ENCODE measurements at regions not wholly inside any gene's neighbourhood (a gene's known extent, or its start where the extent isn't known, plus 50 kb on each side); places are given as distances from the start of the nearest gene placed in this dataset.

DNA sequence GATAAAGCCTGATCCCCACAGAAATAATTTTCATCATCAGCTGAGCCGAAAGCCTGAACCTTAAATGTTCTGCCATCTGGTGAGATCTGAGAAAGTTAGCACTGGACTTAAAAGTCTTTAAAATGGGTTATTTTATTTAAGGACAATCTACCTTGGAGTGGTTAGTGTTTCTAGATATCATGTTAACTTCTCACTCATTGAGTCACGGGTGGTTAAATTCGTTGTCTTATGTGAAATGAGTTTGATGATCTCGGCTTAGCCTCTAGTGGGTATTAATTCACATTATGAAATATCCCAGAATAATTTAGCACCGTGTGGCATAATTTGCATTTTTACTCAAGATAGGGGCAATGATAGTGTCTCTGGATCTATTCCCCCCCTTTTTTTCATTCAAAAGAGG, 117.4 kb upstream of the ZNF536 start:
- BruUV-seq (replicated peaks) = no TSS peak
- no peak for DNase-seq (ENCODE audit: extremely low read depth in 1 of 4, low spot score in 3 of 4)
- no peak overlapping the region for H2AFZ ChIP-seq (ENCODE audit: low read depth, low read length)
- H3K27ac ChIP-seq (ENCODE audit: extremely low read depth, low read depth, low read length) = no peak overlapping the region
- no peaks in the 10 kb centered on the region for H4K20me1 ChIP-seq (replicated peaks; ENCODE audit: control insufficient read depth, insufficient read depth, low read length)
- POLR2A ChIA-PET = no interaction called here
- no peaks in the 10 kb centered on the region for H3K36me3 ChIP-seq (ENCODE audit: control insufficient read depth, insufficient read depth, low read length)
- no peaks in the 10 kb centered on the region for H3K4me1 ChIP-seq (replicated peaks in 1 of 2; ENCODE audit: control insufficient read depth in 2 of 2, insufficient read depth in 2 of 2, low read length in 2 of 2)
- H3K9ac ChIP-seq (ENCODE audit: insufficient read depth in 1 of 2, low read depth in 2 of 2, low read length in 2 of 2) = no peak overlapping the region
- FAIRE-seq = no peak
- no peaks in the 10 kb centered on the region for H3K79me2 ChIP-seq (ENCODE audit: control insufficient read depth, insufficient read depth, low read length)
- no peak overlapping the region for H3K4me3 ChIP-seq
- intact Hi-C loops (cut with micrococcal nuclease) (no loop called here), in situ Hi-C loops (cut with MboI) (no loop called here)
- CTCF ChIA-PET (ENCODE audit: low intra/inter-chr PET ratio) = no interaction called here
- TF ChIP-seq CBX2 (IDR thresholded peaks at IDR 0.05; ENCODE audit: insufficient read depth, low read length, poor library complexity, severe bottlenecking) (peak; percentile 70), ZC3H4 (CRISPR knock-in tag; IDR thresholded peaks at IDR 0.05; ENCODE audit: borderline replicate concordance) (no peak)
- no peaks in the 10 kb centered on the region for H3K9me1 ChIP-seq (ENCODE audit: control insufficient read depth, insufficient read depth, low read length)
- H3K4me2 ChIP-seq (ENCODE audit: insufficient read depth, low read length) = no peak overlapping the region
- under 1% methylated on average over 5 of the region's 5 CpGs for WGBS (ENCODE audit: insufficient coverage, low coverage, missing lambda C conversion rate)
- ATAC-seq = no peak
- H3K27me3 ChIP-seq (ENCODE audit: control insufficient read depth in 2 of 2, insufficient read depth in 2 of 2, low read length in 2 of 2) = peaks cover 26 to 30% of the 10 kb centered on the region in 2 experiments; a peak in 4 of 5 replicates
- no peaks in the 10 kb centered on the region for H3K9me3 ChIP-seq (replicated peaks; ENCODE audit: control insufficient read depth, insufficient read depth, low read depth, low read length)

- intact Hi-C loops (cut with micrococcal nuclease) = no loop called here
- H3K9me3 ChIP-seq (replicated peaks; ENCODE audit: control insufficient read depth, insufficient read depth, low read depth, low read length) = no peaks in the 10 kb centered on the region
- POLR2A ChIA-PET = no interaction called here
- H3K9me1 ChIP-seq (ENCODE audit: control insufficient read depth, insufficient read depth, low read length) = no peaks in the 10 kb centered on the region
- peaks cover 30 to 35% of the 10 kb centered on the region in 2 experiments; a peak in 4 of 5 replicates for H3K27me3 ChIP-seq (ENCODE audit: control insufficient read depth in 2 of 2, insufficient read depth in 2 of 2, low read length in 2 of 2)
- H3K9ac ChIP-seq (ENCODE audit: insufficient read depth in 1 of 2, low read depth in 2 of 2, low read length in 2 of 2) = no peak overlapping the region
- CTCF ChIA-PET (ENCODE audit: low intra/inter-chr PET ratio) = no interaction called here
- H3K4me2 ChIP-seq (ENCODE audit: insufficient read depth, low read length) = no peak overlapping the region
- no peaks in the 10 kb centered on the region for H3K79me2 ChIP-seq (ENCODE audit: control insufficient read depth, insufficient read depth, low read length)
- H4K20me1 ChIP-seq (replicated peaks; ENCODE audit: control insufficient read depth, insufficient read depth, low read length) = no peaks in the 10 kb centered on the region
- no peak overlapping the region for H3K4me3 ChIP-seq
- no TSS peak for BruUV-seq (replicated peaks)
- ATAC-seq = no peak
- H3K27ac ChIP-seq (ENCODE audit: extremely low read depth, low read depth, low read length) = no peak overlapping the region
- no peaks in the 10 kb centered on the region for H3K4me1 ChIP-seq (replicated peaks in 1 of 2; ENCODE audit: control insufficient read depth in 2 of 2, insufficient read depth in 2 of 2, low read length in 2 of 2)
- in situ Hi-C loops (cut with MboI) = no loop called here
- no peak overlapping the region for H2AFZ ChIP-seq (ENCODE audit: low read depth, low read length)
- no peak for FAIRE-seq
- WGBS (ENCODE audit: insufficient coverage, low coverage, missing lambda C conversion rate) = 6% methylated on average over 12 of the region's 15 CpGs
- no peaks in the 10 kb centered on the region for H3K36me3 ChIP-seq (ENCODE audit: control insufficient read depth, insufficient read depth, low read length)
- DNase-seq (ENCODE audit: extremely low read depth in 1 of 4, low spot score in 3 of 4) = no peak
- TF ChIP-seq, protein P1, sequence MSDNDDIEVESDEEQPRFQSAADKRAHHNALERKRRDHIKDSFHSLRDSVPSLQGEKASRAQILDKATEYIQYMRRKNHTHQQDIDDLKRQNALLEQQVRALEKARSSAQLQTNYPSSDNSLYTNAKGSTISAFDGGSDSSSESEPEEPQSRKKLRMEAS (CRISPR knock-in tag; IDR thresholded peaks at IDR 0.05) = no peak
- TF ChIP-seq MTA2 (IDR thresholded peaks at IDR 0.05; ENCODE audit: low read depth) (no peak), CEBPG (CRISPR knock-in tag; IDR thresholded peaks at IDR 0.05) (no peak), CEBPG (tag; conservative IDR thresholded peaks at IDR 0.05 in 1 of 2, IDR thresholded peaks at IDR 0.05 in 1 of 2) (no peak), GTF2E2 (tag; IDR thresholded peaks at IDR 0.05) (no peak), SNAPC5 (CRISPR knock-in tag; IDR thresholded peaks at IDR 0.05) (no peak), BRF2 (IDR thresholded peaks at IDR 0.05; ENCODE audit: borderline replicate concordance, insufficient read depth, insufficient read length) (no peak), ZNF143 (CRISPR knock-in tag; IDR thresholded peaks at IDR 0.05) (no peak), NBN (IDR thresholded peaks at IDR 0.05; ENCODE audit: low read depth) (no peak), POLR2A (conservative IDR thresholded peaks at IDR 0.05) (no peak)
- TF ChIP-seq, protein P2, sequence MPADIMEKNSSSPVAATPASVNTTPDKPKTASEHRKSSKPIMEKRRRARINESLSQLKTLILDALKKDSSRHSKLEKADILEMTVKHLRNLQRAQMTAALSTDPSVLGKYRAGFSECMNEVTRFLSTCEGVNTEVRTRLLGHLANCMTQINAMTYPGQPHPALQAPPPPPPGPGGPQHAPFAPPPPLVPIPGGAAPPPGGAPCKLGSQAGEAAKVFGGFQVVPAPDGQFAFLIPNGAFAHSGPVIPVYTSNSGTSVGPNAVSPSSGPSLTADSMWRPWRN (IDR thresholded peaks at IDR 0.05; ENCODE audit: low read depth) = no peak
These were observed 116.2 kb upstream of the ZNF536 start for GRCh38 chr19:30255791-30256495.

Data from K562 (cell line).